B cell (primary cell): ENCODE measurements at regions not wholly inside any gene's neighbourhood (a gene's known extent, or its start where the extent isn't known, plus 50 kb on each side); places are given as distances from the start of the nearest gene placed in this dataset.

Experiments used
- ATAC-seq: fragments of 200-7000 bp; cut with Tn5 transposase; one replicate; pipeline ENCODE4 v1.10.0; 2021; ENCODE audit warnings: low read depth, mild to moderate bottlenecking, moderate number of reproducible peaks, moderate library complexity
- CTCF ChIA-PET: fragments of 350-600 bp; sonication (Branson Sonifier 250); formaldehyde crosslinking; loops from one replicate; lab custom pipeline; 2021; ENCODE audit warnings: antibody characterized with exemption, inconsistent platforms; lab: Charles Lee
- POLR2A ChIA-PET: fragments of 350-600 bp; sonication (Branson Sonifier 250); formaldehyde crosslinking; loops from one replicate; lab custom pipeline; 2021; ENCODE audit warnings: antibody characterized with exemption; lab: Charles Lee
- DNase-seq: peaks from one replicate; pipeline ENCODE4 v3.0.0; 2013
- H2AFZ ChIP-seq: 2 replicates; pipeline ENCODE4 v1.6.1; 2012; ENCODE audit warnings: mild to moderate bottlenecking, low read depth, low read length; ENCODE audit not compliant: insufficient read depth, poor library complexity, severe bottlenecking
- H3K27ac ChIP-seq, 2 donors: 1 replicate in 1 of 2; 2 replicates in 1 of 2; pipeline ENCODE4 v1.5.1; 2012 to 2013; ENCODE audit warnings: low read length in 2 of 2, mild to moderate bottlenecking in 2 of 2, moderate library complexity in 1 of 2
- H3K27me3 ChIP-seq, 4 experiments: fragments of 200-600 bp in 1 of 4; sonication (generic) in 1 of 4; replicated peaks in 1 of 4; 1 replicate in 2 of 4; 2 replicates in 2 of 4; pipeline versions ENCODE4 v1.6.1 to v1.7.0; 2013 to 2016; ENCODE audit warnings: low read length in 3 of 4, mild to moderate bottlenecking in 2 of 4, mixed read lengths in 1 of 4, moderate library complexity in 1 of 4; ENCODE audit not compliant: insufficient read depth in 4 of 4, control insufficient read depth in 3 of 4; ENCODE audit errors: control extremely low read depth in 1 of 4
- H3K36me3 ChIP-seq, 2 experiments: replicated peaks in 1 of 2; 1 replicate in 1 of 2; 2 replicates in 1 of 2; pipeline versions ENCODE4 v1.6.1 to v1.7.1; 2013; ENCODE audit warnings: low read length in 1 of 2; ENCODE audit not compliant: insufficient read depth in 2 of 2, control insufficient read depth in 1 of 2; ENCODE audit errors: control extremely low read depth in 1 of 2, extremely low read depth in 1 of 2
- H3K4me1 ChIP-seq, 2 donors: fragments of 200-600 bp in 1 of 2; sonication (generic) in 1 of 2; 1 replicate in 1 of 2; 2 replicates in 1 of 2; pipeline versions ENCODE4 v1.5.1 to v1.6.1; 2013 to 2017; ENCODE audit warnings: low read length in 2 of 2; ENCODE audit not compliant: control insufficient read depth in 2 of 2, insufficient read depth in 2 of 2
- H3K4me2 ChIP-seq: replicated peaks from 2 replicates; pipeline ENCODE3; 2012; ENCODE audit warnings: mild to moderate bottlenecking, low read depth, low read length; ENCODE audit not compliant: poor library complexity, severe bottlenecking
- H3K4me3 ChIP-seq, 5 experiments: fragments of 200-600 bp in 1 of 5; sonication (generic) in 1 of 5; 1 replicate in 3 of 5; 2 replicates in 2 of 5; pipeline versions ENCODE4 v1.5.1 to v1.7.0; 2011 to 2016; ENCODE audit warnings: low read length in 4 of 5, mild to moderate bottlenecking in 4 of 5, low read depth in 2 of 5, control low read depth in 1 of 5, moderate library complexity in 1 of 5; ENCODE audit not compliant: insufficient read depth in 1 of 5; ENCODE audit errors: control extremely low read depth in 1 of 5, extremely low read depth in 1 of 5
- H3K79me2 ChIP-seq: fragments of 200-600 bp; sonication (generic); one replicate; pipeline ENCODE4 v1.6.0; 2016; ENCODE audit warnings: low read length; ENCODE audit not compliant: control insufficient read depth, insufficient read depth
- H3K9ac ChIP-seq: fragments of 200-600 bp; sonication (generic); 2 replicates; pipeline ENCODE4 v1.6.1; 2017; ENCODE audit warnings: mild to moderate bottlenecking, low read length, moderate library complexity
- H3K9me3 ChIP-seq, 3 donors: one replicate each; pipeline versions ENCODE4 v1.6.1 to v1.7.1; 2013; ENCODE audit warnings: low read length in 2 of 3; ENCODE audit not compliant: control insufficient read depth in 2 of 3, insufficient read depth in 1 of 3; ENCODE audit errors: control extremely low read depth in 1 of 3
- H4K20me1 ChIP-seq: 2 replicates; pipeline ENCODE4 v1.6.0; 2012; ENCODE audit warnings: mild to moderate bottlenecking, low read length; ENCODE audit not compliant: insufficient read depth, control insufficient read depth, poor library complexity, severe bottlenecking
- H3K27ac Mint-ChIP-seq: one replicate; pipeline ENCODE4 v1.8.0; 2021; ENCODE audit warnings: mixed read lengths
- H3K27me3 Mint-ChIP-seq: one replicate; pipeline ENCODE4 v1.8.0; 2021; ENCODE audit warnings: mixed read lengths
- H3K4me1 Mint-ChIP-seq: one replicate; pipeline ENCODE4 v1.8.0; 2021; ENCODE audit warnings: mixed read lengths
- H3K4me3 Mint-ChIP-seq: one replicate; pipeline ENCODE4 v1.8.0; 2021; ENCODE audit warnings: mixed read lengths
- H3K9me3 Mint-ChIP-seq: one replicate; pipeline ENCODE4 v1.8.0; 2022; ENCODE audit warnings: mixed read lengths; ENCODE audit not compliant: insufficient read depth
- CTCF ChIP-seq: fragments of 200-600 bp; IDR thresholded peaks from one replicate; pipeline ENCODE4 v1.8.0; 2022; ENCODE audit warnings: antibody characterized with exemption, mild to moderate bottlenecking
- EZH2 ChIP-seq: IDR thresholded peaks from 2 replicates; pipeline ENCODE4 v1.6.1; 2012; ENCODE audit warnings: borderline replicate concordance, low read depth, mild to moderate bottlenecking, moderate library complexity, low read length; ENCODE audit not compliant: insufficient read depth, poor library complexity, severe bottlenecking
- WGBS: methylation state at CpG from one replicate; pipeline ENCODE4 v1.1.5; 2013; ENCODE audit warnings: missing lambda C conversion rate; ENCODE audit not compliant: insufficient coverage; 5-methylcytosine and 5-hydroxymethylcytosine counted together
- intact Hi-C: fragments of 100-400 bp; cut with micrococcal nuclease; formaldehyde crosslinking; loops from one replicate; pipeline ENCODE4 v1.10.0; 2022

- Histone ChIP-seq H3K27me3 (no peaks in the 10 kb centered on the region), H3K4me3 (no peak overlapping the region), H3K9me3 (no peaks in the 10 kb centered on the region), H3K9ac (no peak overlapping the region), H3K4me2 (no peak overlapping the region), H2AFZ (no peak overlapping the region), H3K4me1 (no peaks in the 10 kb centered on the region), H3K79me2 (no peaks in the 10 kb centered on the region), H4K20me1 (no peaks in the 10 kb centered on the region), H3K27ac (no peak overlapping the region), H3K36me3 (no peaks in the 10 kb centered on the region)
- DNase-seq (no peak), ATAC-seq (no peak)
- ChIA-PET POLR2A (no interaction called here), CTCF (interaction anchor here (1.2 kb wide), 1 partner anchor 120 kb away, joined by 3 read pairs; no protein-coding TSS in a partner anchor)
- no peak overlapping the region for H3K27ac Mint-ChIP-seq
- TF ChIP-seq EZH2 (no peak), CTCF (no peak)
- no peak overlapping the region for H3K4me3 Mint-ChIP-seq
- H3K9me3 Mint-ChIP-seq, result no peaks in the 10 kb centered on the region
- WGBS, result 100% methylated on average over 3 of the region's 5 CpGs
- H3K27me3 Mint-ChIP-seq, result no peaks in the 10 kb centered on the region
- no peaks in the 10 kb centered on the region for H3K4me1 Mint-ChIP-seq
- intact Hi-C loops, result no loop called here
Measured at GRCh38 chr16:72244853-72245252, 72.9 kb upstream of the PMFBP1 start.

- Mint-ChIP-seq H3K4me1 (no peaks in the 10 kb centered on the region), H3K9me3 (no peaks in the 10 kb centered on the region), H3K27me3 (no peaks in the 10 kb centered on the region), H3K27ac (no peak overlapping the region), H3K4me3 (no peak overlapping the region)
- H3K4me1 ChIP-seq, result no peaks in the 10 kb centered on the region
- no peak overlapping the region for H2AFZ ChIP-seq
- DNase-seq, result no peak
- no peaks in the 10 kb centered on the region for H4K20me1 ChIP-seq
- H3K27me3 ChIP-seq, result no peaks in the 10 kb centered on the region
- POLR2A ChIA-PET, result no interaction called here
- H3K4me3 ChIP-seq, result no peak overlapping the region
- 84% methylated on average over 3 of the region's 5 CpGs for WGBS
- H3K36me3 ChIP-seq, result no peaks in the 10 kb centered on the region
- no peak overlapping the region for H3K27ac ChIP-seq
- intact Hi-C loops, result no loop called here
- H3K9me3 ChIP-seq, result no peaks in the 10 kb centered on the region
- no peak overlapping the region for H3K9ac ChIP-seq
- CTCF ChIA-PET, result no interaction called here
- TF ChIP-seq CTCF (no peak), EZH2 (no peak)
- no peaks in the 10 kb centered on the region for H3K79me2 ChIP-seq
- ATAC-seq, result no peak
- H3K4me2 ChIP-seq, result no peak overlapping the region
Measured at GRCh38 chr16:72243621-72244020, 71.7 kb upstream of the PMFBP1 start.
